OCI-LY1 (cell line): ENCODE measurements at regions not wholly inside any gene's neighbourhood (a gene's known extent, or its start where the extent isn't known, plus 50 kb on each side); places are given as distances from the start of the nearest gene placed in this dataset.

Source experiments
- H2AFZ ChIP-seq: fragments of 200-600 bp; sonication (generic), shearing (Covaris generic); 2 replicates; pipeline ENCODE4 v1.6.0; 2014; ENCODE audit warnings: antibody characterized with exemption, mild to moderate bottlenecking, low read length
- H3F3A ChIP-seq: fragments of 200-600 bp; sonication (generic), shearing (Covaris generic); 2 replicates; pipeline ENCODE4 v1.6.0; 2014; ENCODE audit warnings: mild to moderate bottlenecking, antibody characterized with exemption, low read length, moderate library complexity; ENCODE audit not compliant: insufficient read depth
- H3K27ac ChIP-seq: fragments of 200-600 bp; sonication (generic); 2 replicates; pipeline ENCODE4 v1.5.1; 2014; ENCODE audit warnings: low read length, mixed run types, mild to moderate bottlenecking, low read depth; ENCODE audit not compliant: poor library complexity, severe bottlenecking
- H3K27me3 ChIP-seq: fragments of 200-600 bp; sonication (generic); 2 replicates; pipeline ENCODE4 v1.6.0; 2014; ENCODE audit warnings: antibody characterized with exemption, mild to moderate bottlenecking, low read length, moderate library complexity; ENCODE audit not compliant: insufficient read depth
- H3K36me3 ChIP-seq: fragments of 200-600 bp; sonication (generic); 2 replicates; pipeline ENCODE4 v1.6.1; 2014; ENCODE audit warnings: mild to moderate bottlenecking, antibody characterized with exemption, low read length, moderate library complexity, mixed read lengths; ENCODE audit not compliant: insufficient read depth
- H3K4me1 ChIP-seq: fragments of 200-600 bp; sonication (generic); 2 replicates; pipeline ENCODE4 v1.5.1; 2014; ENCODE audit warnings: mild to moderate bottlenecking, low read length, moderate library complexity; ENCODE audit not compliant: insufficient read depth, severe bottlenecking
- H3K4me2 ChIP-seq: fragments of 200-600 bp; sonication (generic), shearing (Covaris generic); 2 replicates; pipeline ENCODE4 v1.6.1; 2014; ENCODE audit warnings: low read length
- H3K4me3 ChIP-seq: fragments of 200-600 bp; sonication (generic); 2 replicates; pipeline ENCODE4 v1.5.1; 2014; ENCODE audit warnings: low read length, low read depth, mild to moderate bottlenecking, mixed read lengths; ENCODE audit not compliant: poor library complexity, severe bottlenecking
- H3K79me2 ChIP-seq: fragments of 200-600 bp; shearing (Covaris generic); 2 replicates; pipeline ENCODE4 v1.6.1; 2016; ENCODE audit warnings: mixed run types, low read length, mixed read lengths; ENCODE audit not compliant: insufficient read depth
- H3K9ac ChIP-seq: fragments of 200-600 bp; sonication (generic), shearing (Covaris generic); 2 replicates; pipeline ENCODE4 v1.6.1; 2014; ENCODE audit warnings: mild to moderate bottlenecking, low read length, mixed read lengths
- H3K9me2 ChIP-seq: fragments of 200-600 bp; sonication (generic), shearing (Covaris generic); 2 replicates; pipeline ENCODE4 v1.6.1; 2014; ENCODE audit warnings: low read depth, mild to moderate bottlenecking, low read length, mixed read lengths
- H3K9me3 ChIP-seq: fragments of 200-600 bp; shearing (Covaris generic); 2 replicates; pipeline ENCODE4 v1.6.1; 2014; ENCODE audit warnings: low read length, mixed read lengths
- H4K20me1 ChIP-seq: fragments of 200-600 bp; sonication (generic), shearing (Covaris generic); 2 replicates; pipeline ENCODE4 v1.6.0; 2016; ENCODE audit warnings: mild to moderate bottlenecking, low read length; ENCODE audit not compliant: insufficient read depth
- EZH2 ChIP-seq: fragments of 200-600 bp; sonication (generic), shearing (Covaris generic); IDR thresholded peaks from 2 replicates; pipeline ENCODE4 v1.8.0; 2017; ENCODE audit warnings: borderline replicate concordance, mixed run types, mild to moderate bottlenecking, antibody characterized with exemption, low read length, moderate library complexity, mixed read lengths
- TF ChIP-seq, protein P1 (sequence below): fragments of 200-600 bp; sonication (generic), shearing (Covaris generic); IDR thresholded peaks from 2 replicates; pipeline ENCODE4 v1.5.1; 2017; ENCODE audit warnings: mild to moderate bottlenecking, antibody characterized with exemption, low read length, moderate library complexity, mixed read lengths

DNA sequence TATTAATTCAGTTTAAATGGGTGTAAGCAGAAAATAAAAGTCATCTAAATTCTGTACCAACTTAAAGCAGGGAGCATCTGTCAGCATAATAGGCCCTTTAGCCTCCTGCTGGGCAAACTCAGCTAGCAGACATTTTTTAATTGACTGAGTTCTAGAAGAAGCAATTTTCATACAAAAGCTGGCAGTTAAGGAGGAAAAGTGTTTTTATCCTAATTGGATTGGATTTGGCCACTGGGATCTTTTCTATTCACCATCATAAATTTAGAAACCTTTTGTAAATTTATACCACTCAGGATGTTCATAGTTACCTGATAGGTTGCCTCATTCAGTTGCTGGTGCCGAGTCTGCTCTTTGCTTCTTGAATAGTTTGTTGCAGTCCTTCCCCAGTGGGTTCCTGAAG, 262.7 kb upstream of the FSIP2 start:
- no peaks in the 10 kb centered on the region for H3K79me2 ChIP-seq
- no peak overlapping the region for H3K4me2 ChIP-seq
- no peak overlapping the region for H3K9ac ChIP-seq
- no peaks in the 10 kb centered on the region for H4K20me1 ChIP-seq
- H3K27me3 ChIP-seq = no peaks in the 10 kb centered on the region
- H3K4me3 ChIP-seq = no peak overlapping the region
- no peaks in the 10 kb centered on the region for H3K9me2 ChIP-seq
- H3F3A ChIP-seq = no peaks in the 10 kb centered on the region
- no peaks in the 10 kb centered on the region for H3K36me3 ChIP-seq
- no peak for TF ChIP-seq EZH2
- TF ChIP-seq, protein P1, sequence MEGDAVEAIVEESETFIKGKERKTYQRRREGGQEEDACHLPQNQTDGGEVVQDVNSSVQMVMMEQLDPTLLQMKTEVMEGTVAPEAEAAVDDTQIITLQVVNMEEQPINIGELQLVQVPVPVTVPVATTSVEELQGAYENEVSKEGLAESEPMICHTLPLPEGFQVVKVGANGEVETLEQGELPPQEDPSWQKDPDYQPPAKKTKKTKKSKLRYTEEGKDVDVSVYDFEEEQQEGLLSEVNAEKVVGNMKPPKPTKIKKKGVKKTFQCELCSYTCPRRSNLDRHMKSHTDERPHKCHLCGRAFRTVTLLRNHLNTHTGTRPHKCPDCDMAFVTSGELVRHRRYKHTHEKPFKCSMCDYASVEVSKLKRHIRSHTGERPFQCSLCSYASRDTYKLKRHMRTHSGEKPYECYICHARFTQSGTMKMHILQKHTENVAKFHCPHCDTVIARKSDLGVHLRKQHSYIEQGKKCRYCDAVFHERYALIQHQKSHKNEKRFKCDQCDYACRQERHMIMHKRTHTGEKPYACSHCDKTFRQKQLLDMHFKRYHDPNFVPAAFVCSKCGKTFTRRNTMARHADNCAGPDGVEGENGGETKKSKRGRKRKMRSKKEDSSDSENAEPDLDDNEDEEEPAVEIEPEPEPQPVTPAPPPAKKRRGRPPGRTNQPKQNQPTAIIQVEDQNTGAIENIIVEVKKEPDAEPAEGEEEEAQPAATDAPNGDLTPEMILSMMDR = no peak
- H3K4me1 ChIP-seq = no peaks in the 10 kb centered on the region
- H3K9me3 ChIP-seq = no peaks in the 10 kb centered on the region
- no peak overlapping the region for H3K27ac ChIP-seq
- H2AFZ ChIP-seq = no peak overlapping the region

DNA sequence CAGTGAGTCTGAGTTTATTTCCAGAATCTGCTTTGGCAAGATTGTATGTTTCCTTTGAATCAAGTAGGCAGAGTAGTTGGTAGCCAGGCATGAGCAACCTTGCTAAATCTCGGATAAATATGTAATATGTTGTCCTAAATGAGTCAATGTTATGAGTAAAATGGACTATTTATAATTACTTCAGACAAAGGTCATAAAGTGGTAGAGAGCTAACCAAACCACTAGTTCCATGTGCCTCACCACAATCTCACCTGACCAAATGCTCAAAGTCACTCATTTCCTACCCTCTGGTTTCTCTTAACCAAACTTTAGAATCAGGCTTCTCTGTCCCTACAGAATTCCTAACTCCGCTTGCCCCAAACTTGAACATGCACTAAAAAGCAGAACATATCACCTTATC, 261.2 kb upstream of the FSIP2 start:
- Histone ChIP-seq H3K4me3 (no peak overlapping the region), H3K9me3 (no peaks in the 10 kb centered on the region), H3K4me2 (no peak overlapping the region), H3K27me3 (no peaks in the 10 kb centered on the region), H3K4me1 (no peaks in the 10 kb centered on the region), H3K36me3 (no peaks in the 10 kb centered on the region), H3F3A (no peaks in the 10 kb centered on the region), H3K9ac (no peak overlapping the region), H3K9me2 (no peaks in the 10 kb centered on the region), H3K27ac (no peak overlapping the region), H4K20me1 (no peaks in the 10 kb centered on the region), H3K79me2 (no peaks in the 10 kb centered on the region), H2AFZ (no peak overlapping the region)
- no peak for TF ChIP-seq EZH2
- TF ChIP-seq, protein P1 = no peak

DNA sequence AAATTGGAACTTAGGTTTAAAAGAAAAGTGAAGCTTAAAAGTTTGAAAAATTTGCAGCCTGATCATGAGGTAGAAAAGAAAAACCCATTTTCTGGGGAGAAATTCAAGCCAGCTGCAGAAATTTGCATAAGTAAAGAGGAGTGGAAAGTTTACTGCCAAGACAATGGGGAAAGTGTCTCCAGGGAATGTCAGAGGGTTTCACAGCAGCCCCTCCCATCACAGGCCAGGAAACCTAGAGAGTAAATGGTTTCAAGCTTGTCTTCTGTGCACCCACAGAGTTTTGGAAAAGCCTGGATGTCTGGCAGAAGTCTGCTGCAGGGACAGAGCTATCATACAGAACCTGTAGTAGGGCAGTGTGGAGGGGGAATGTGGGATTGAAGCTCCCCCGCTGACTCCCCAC, 254.0 kb upstream of the FSIP2 start:
- Histone ChIP-seq H3K9me2 (no peaks in the 10 kb centered on the region), H2AFZ (no peak overlapping the region), H3K79me2 (no peaks in the 10 kb centered on the region), H3K4me3 (no peak overlapping the region), H3K9ac (no peak overlapping the region), H3K27ac (no peak overlapping the region), H3K4me2 (no peak overlapping the region), H3F3A (no peaks in the 10 kb centered on the region), H4K20me1 (no peaks in the 10 kb centered on the region), H3K9me3 (no peaks in the 10 kb centered on the region), H3K4me1 (no peaks in the 10 kb centered on the region), H3K27me3 (no peaks in the 10 kb centered on the region), H3K36me3 (no peaks in the 10 kb centered on the region)
- TF ChIP-seq, protein P1 = no peak
- no peak for TF ChIP-seq EZH2
